Astrocyte (in vitro differentiated cells and primary cell): ENCODE measurements at regions not wholly inside any gene's neighbourhood (a gene's known extent, or its start where the extent isn't known, plus 50 kb on each side); places are given as distances from the start of the nearest gene placed in this dataset.

Experiments
- DNase-seq: peaks from one replicate; pipeline ENCODE4 v3.0.0-alpha.2; 2010; ENCODE audit warnings: low read depth
- FAIRE-seq: peaks from 2 replicates; lab custom pipeline; 2011; peaks lifted over from hg19 to GRCh38; lab: Jason Lieb, UNC
- H2AFZ ChIP-seq: 2 replicates; pipeline ENCODE4 v1.6.0; 2012; ENCODE audit warnings: low read depth, low read length, inconsistent platforms
- H3K27ac ChIP-seq: 2 replicates; pipeline ENCODE4 v1.5.1; 2011; ENCODE audit warnings: low read depth, low read length, inconsistent platforms
- H3K27me3 ChIP-seq: 2 replicates; pipeline ENCODE4 v1.6.0; 2011; ENCODE audit warnings: low read length, inconsistent platforms; ENCODE audit not compliant: insufficient read depth
- H3K36me3 ChIP-seq: 2 replicates; pipeline ENCODE4 v1.5.1; 2011; ENCODE audit warnings: low read length, inconsistent platforms; ENCODE audit not compliant: insufficient read depth
- H3K4me1 ChIP-seq: 2 replicates; pipeline ENCODE4 v1.5.1; 2011; ENCODE audit warnings: low read length, inconsistent platforms; ENCODE audit not compliant: insufficient read depth
- H3K4me2 ChIP-seq: 2 replicates; pipeline ENCODE4 v1.6.0; 2012; ENCODE audit warnings: low read length, inconsistent platforms
- H3K4me3 ChIP-seq: 2 replicates; pipeline ENCODE4 v1.5.1; 2011; ENCODE audit warnings: low read depth, mild to moderate bottlenecking, low read length, inconsistent platforms; ENCODE audit not compliant: insufficient read depth
- H3K79me2 ChIP-seq: 2 replicates; pipeline ENCODE4 v1.6.0; 2012; ENCODE audit warnings: mild to moderate bottlenecking, low read length, inconsistent platforms; ENCODE audit not compliant: insufficient read depth
- H3K9ac ChIP-seq: 2 replicates; pipeline ENCODE4 v1.6.0; 2012; ENCODE audit warnings: mild to moderate bottlenecking, low read length, inconsistent platforms
- H3K9me3 ChIP-seq: 2 replicates; pipeline ENCODE4 v1.5.1; 2012; ENCODE audit warnings: low read depth, mild to moderate bottlenecking, low read length, inconsistent platforms; ENCODE audit not compliant: insufficient read depth
- H4K20me1 ChIP-seq: 2 replicates; pipeline ENCODE4 v1.6.0; 2012; ENCODE audit warnings: low read length, inconsistent platforms; ENCODE audit not compliant: insufficient read depth
- H3K27ac Mint-ChIP-seq: one replicate; pipeline ENCODE4 v1.8.0; 2021; ENCODE audit warnings: mild to moderate bottlenecking, mixed read lengths; ENCODE audit not compliant: unreplicated experiment
- H3K27me3 Mint-ChIP-seq: one replicate; pipeline ENCODE4 v1.8.0; 2021; ENCODE audit warnings: low read depth, mixed read lengths; ENCODE audit not compliant: unreplicated experiment
- H3K36me3 Mint-ChIP-seq: one replicate; pipeline ENCODE4 v1.8.0; 2021; ENCODE audit warnings: low read depth, mixed read lengths; ENCODE audit not compliant: unreplicated experiment
- H3K4me1 Mint-ChIP-seq: one replicate; pipeline ENCODE4 v1.8.0; 2021; ENCODE audit warnings: low read depth, mixed read lengths; ENCODE audit not compliant: unreplicated experiment
- H3K4me3 Mint-ChIP-seq: one replicate; pipeline ENCODE4 v1.8.0; 2021; ENCODE audit warnings: mild to moderate bottlenecking, moderate library complexity, mixed read lengths; ENCODE audit not compliant: unreplicated experiment
- H3K9me3 Mint-ChIP-seq: one replicate; pipeline ENCODE4 v1.8.0; 2021; ENCODE audit warnings: mild to moderate bottlenecking, mixed read lengths; ENCODE audit not compliant: unreplicated experiment
- EZH2 ChIP-seq: IDR thresholded peaks from 2 replicates; pipeline ENCODE4 v1.6.1; 2012; ENCODE audit warnings: mild to moderate bottlenecking, low read length, inconsistent platforms; ENCODE audit not compliant: insufficient read depth
- TF ChIP-seq, protein P1 (sequence below): IDR thresholded peaks from 2 replicates; pipeline ENCODE4 v1.5.1; 2011; ENCODE audit warnings: low read depth, mild to moderate bottlenecking, inconsistent platforms, low read length, moderate library complexity; ENCODE audit not compliant: insufficient read depth

DNA sequence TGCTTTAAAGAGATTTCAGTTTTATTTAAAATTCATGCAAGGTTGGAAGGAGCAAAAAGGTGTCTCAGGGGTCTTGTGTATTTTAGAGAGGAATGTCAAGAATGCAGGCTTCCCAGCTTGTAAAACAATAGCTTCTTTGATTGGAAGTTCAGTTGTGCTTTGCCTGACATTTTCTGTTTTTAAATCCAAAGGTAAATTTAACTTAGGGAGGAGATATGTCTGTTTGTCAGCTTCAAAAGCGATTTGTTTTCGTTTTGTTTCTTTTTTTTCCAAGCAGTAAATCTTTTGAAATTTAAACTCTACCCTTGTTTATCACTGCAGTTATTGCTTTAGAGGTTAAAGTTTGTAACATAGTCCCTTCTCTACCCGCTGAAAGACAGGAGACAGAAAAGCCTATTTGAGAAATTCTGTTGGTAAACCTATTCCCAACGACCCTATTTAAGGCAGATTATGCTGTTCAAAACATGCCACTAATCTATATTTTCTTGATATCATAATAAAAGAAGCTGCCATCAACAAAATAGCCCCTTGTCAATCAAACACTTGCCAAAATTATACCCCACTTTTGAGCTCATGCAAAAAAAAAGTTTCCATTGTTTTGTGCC lies 639.6 kb downstream of the IRS1 start:
- DNase-seq = no peak
- H3K27me3 Mint-ChIP-seq = no peaks in the 10 kb centered on the region
- Histone ChIP-seq H3K4me3 (no peak overlapping the region), H3K9me3 (no peaks in the 10 kb centered on the region), H4K20me1 (no peaks in the 10 kb centered on the region), H3K36me3 (no peaks in the 10 kb centered on the region), H3K9ac (no peak overlapping the region), H3K27ac (no peak overlapping the region), H3K4me1 (no peaks in the 10 kb centered on the region), H3K4me2 (peak overlapping the region; percentile 43), H2AFZ (no peak overlapping the region), H3K27me3 (no peaks in the 10 kb centered on the region), H3K79me2 (no peaks in the 10 kb centered on the region)
- no peak overlapping the region for H3K4me3 Mint-ChIP-seq
- H3K36me3 Mint-ChIP-seq = no peaks in the 10 kb centered on the region
- no peak for TF ChIP-seq EZH2
- TF ChIP-seq, protein P1, sequence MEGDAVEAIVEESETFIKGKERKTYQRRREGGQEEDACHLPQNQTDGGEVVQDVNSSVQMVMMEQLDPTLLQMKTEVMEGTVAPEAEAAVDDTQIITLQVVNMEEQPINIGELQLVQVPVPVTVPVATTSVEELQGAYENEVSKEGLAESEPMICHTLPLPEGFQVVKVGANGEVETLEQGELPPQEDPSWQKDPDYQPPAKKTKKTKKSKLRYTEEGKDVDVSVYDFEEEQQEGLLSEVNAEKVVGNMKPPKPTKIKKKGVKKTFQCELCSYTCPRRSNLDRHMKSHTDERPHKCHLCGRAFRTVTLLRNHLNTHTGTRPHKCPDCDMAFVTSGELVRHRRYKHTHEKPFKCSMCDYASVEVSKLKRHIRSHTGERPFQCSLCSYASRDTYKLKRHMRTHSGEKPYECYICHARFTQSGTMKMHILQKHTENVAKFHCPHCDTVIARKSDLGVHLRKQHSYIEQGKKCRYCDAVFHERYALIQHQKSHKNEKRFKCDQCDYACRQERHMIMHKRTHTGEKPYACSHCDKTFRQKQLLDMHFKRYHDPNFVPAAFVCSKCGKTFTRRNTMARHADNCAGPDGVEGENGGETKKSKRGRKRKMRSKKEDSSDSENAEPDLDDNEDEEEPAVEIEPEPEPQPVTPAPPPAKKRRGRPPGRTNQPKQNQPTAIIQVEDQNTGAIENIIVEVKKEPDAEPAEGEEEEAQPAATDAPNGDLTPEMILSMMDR = no peak
- no peaks in the 10 kb centered on the region for H3K9me3 Mint-ChIP-seq
- peak overlapping the region; percentile 16 for H3K27ac Mint-ChIP-seq
- H3K4me1 Mint-ChIP-seq = peaks cover 14% of the 10 kb centered on the region
- peak; percentile 26 for FAIRE-seq

DNA sequence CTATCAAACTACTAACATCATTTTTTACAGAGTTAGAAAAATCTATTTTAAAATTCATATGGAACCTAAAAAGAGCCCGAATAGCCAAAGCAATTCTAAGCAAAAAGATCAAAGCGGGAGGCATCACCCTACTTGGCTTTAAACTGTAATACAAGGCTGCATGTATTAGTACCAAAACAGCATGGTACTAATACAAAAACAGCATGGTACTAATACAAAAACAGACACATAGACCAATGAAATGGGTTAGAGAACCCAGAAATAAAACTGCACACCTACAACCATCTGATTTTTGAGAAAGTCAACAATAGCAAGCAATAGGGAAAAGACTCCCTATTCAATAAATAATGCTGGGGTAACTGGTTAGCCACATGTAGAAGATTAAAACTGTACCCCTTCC lies 640.7 kb downstream of the IRS1 start:
- no peaks in the 10 kb centered on the region for H3K36me3 Mint-ChIP-seq
- Histone ChIP-seq H3K4me3 (no peak overlapping the region), H3K27me3 (no peaks in the 10 kb centered on the region), H4K20me1 (no peaks in the 10 kb centered on the region), H3K4me2 (no peak overlapping the region), H3K79me2 (no peaks in the 10 kb centered on the region), H3K9me3 (no peaks in the 10 kb centered on the region), H2AFZ (no peak overlapping the region), H3K9ac (no peak overlapping the region), H3K4me1 (no peaks in the 10 kb centered on the region), H3K36me3 (no peaks in the 10 kb centered on the region), H3K27ac (no peak overlapping the region)
- H3K4me3 Mint-ChIP-seq = no peak overlapping the region
- FAIRE-seq (no peak), DNase-seq (no peak)
- H3K9me3 Mint-ChIP-seq = no peaks in the 10 kb centered on the region
- TF ChIP-seq, protein P1 = no peak
- H3K27ac Mint-ChIP-seq = no peak overlapping the region
- no peaks in the 10 kb centered on the region for H3K27me3 Mint-ChIP-seq
- peaks cover 14% of the 10 kb centered on the region for H3K4me1 Mint-ChIP-seq

DNA sequence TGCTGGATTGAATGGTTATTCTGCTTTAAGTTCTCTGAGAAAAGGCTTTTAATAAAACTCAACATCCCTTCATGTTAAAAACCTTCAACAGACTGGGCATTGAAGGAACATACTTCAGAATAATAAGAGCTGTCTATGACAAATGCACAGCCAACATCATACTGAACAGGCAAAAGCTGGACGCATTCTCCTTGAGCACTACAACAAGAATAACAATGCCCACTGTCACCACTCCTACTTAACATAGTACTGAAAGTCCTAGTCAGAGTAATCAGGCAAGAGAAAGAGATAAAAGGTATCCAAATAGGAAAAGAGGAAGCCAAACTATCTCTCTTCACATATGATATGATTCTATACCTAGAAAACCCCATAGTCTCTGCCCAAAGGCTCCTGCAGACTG lies 641.4 kb downstream of the IRS1 start:
- Histone ChIP-seq H3K4me3 (no peak overlapping the region), H2AFZ (no peak overlapping the region), H3K27ac (no peak overlapping the region), H3K36me3 (no peaks in the 10 kb centered on the region), H3K79me2 (no peaks in the 10 kb centered on the region), H3K27me3 (no peaks in the 10 kb centered on the region), H3K9ac (no peak overlapping the region), H3K9me3 (no peaks in the 10 kb centered on the region), H3K4me2 (no peak overlapping the region), H3K4me1 (no peaks in the 10 kb centered on the region), H4K20me1 (no peaks in the 10 kb centered on the region)
- Mint-ChIP-seq H3K4me1 (peaks cover 14% of the 10 kb centered on the region), H3K36me3 (no peaks in the 10 kb centered on the region), H3K4me3 (no peak overlapping the region), H3K27me3 (no peaks in the 10 kb centered on the region), H3K9me3 (no peaks in the 10 kb centered on the region), H3K27ac (no peak overlapping the region)
- TF ChIP-seq, protein P1 = no peak
- TF ChIP-seq EZH2 = no peak
- FAIRE-seq (no peak), DNase-seq (no peak)
